ENCODE measurements at regions not wholly inside any gene's neighbourhood (a gene's known extent, or its start where the extent isn't known, plus 50 kb on each side); places are given as distances from the start of the nearest gene placed in this dataset.

- H3K36me3 ChIP-seq, result no peaks in the 10 kb centered on the region
- TF ChIP-seq CTCF (IDR thresholded peaks at IDR 0.05 in 4 of 5, conservative IDR thresholded peaks at IDR 0.05 in 1 of 5), result no peak
- TF ChIP-seq POLR2A (IDR thresholded peaks at IDR 0.05), result no peak
- in situ Hi-C loops (cut with MboI; ENCODE audit: low sequenced_read_pairs in 4 of 4), result loop anchor here in 1 of 4 donors (25.0 kb wide), 1 partner anchor 263 kb away; no protein-coding TSS in a partner anchor
- H3K4me3 ChIP-seq, result no peak overlapping the region
- H3K27me3 ChIP-seq, result no peaks in the 10 kb centered on the region
- no peak overlapping the region for H3K27ac ChIP-seq
- ATAC-seq (no peak), DNase-seq (no peak)
- peaks cover 4 to 5% of the 10 kb centered on the region in 2 donors for H3K4me1 ChIP-seq
- intact Hi-C loops (cut with DNase I; ENCODE audit: low total_unique reads), result no loop called here
- no peaks in the 10 kb centered on the region for H3K9me3 ChIP-seq
Observed at GRCh38 chr3:81874738-81875137, 113.3 kb upstream of the GBE1 start.

GRCh38 chr3:81872566-81872965, 111.1 kb upstream of the GBE1 start:
- no peaks in the 10 kb centered on the region for H3K27me3 ChIP-seq
- in situ Hi-C loops (cut with MboI; ENCODE audit: low sequenced_read_pairs in 4 of 4) (loop anchor here in 1 of 4 donors (25.0 kb wide), 1 partner anchor 265 kb away; no protein-coding TSS in a partner anchor), intact Hi-C loops (cut with DNase I; ENCODE audit: low total_unique reads) (no loop called here)
- H3K36me3 ChIP-seq, result no peaks in the 10 kb centered on the region
- no peak overlapping the region for H3K27ac ChIP-seq
- peaks cover 4 to 5% of the 10 kb centered on the region in 2 donors for H3K4me1 ChIP-seq
- H3K9me3 ChIP-seq, result no peaks in the 10 kb centered on the region
- H3K4me3 ChIP-seq, result no peak overlapping the region
- DNase-seq (no peak), ATAC-seq (no peak)
- no peak for TF ChIP-seq CTCF (IDR thresholded peaks at IDR 0.05 in 4 of 5, conservative IDR thresholded peaks at IDR 0.05 in 1 of 5)
- no peak for TF ChIP-seq POLR2A (IDR thresholded peaks at IDR 0.05)

- H3K27me3 ChIP-seq, result no peaks in the 10 kb centered on the region
- TF ChIP-seq CTCF (IDR thresholded peaks at IDR 0.05 in 4 of 5, conservative IDR thresholded peaks at IDR 0.05 in 1 of 5) (peak in 3 of 5 experiments; percentile 24 to 37 (median 25)), POLR2A (IDR thresholded peaks at IDR 0.05) (no peak)
- H3K27ac ChIP-seq, result no peak overlapping the region
- H3K4me1 ChIP-seq, result peaks cover 4 to 5% of the 10 kb centered on the region in 2 donors
- DNase-seq (no peak), ATAC-seq (no peak)
- H3K9me3 ChIP-seq, result no peaks in the 10 kb centered on the region
- intact Hi-C loops (cut with DNase I; ENCODE audit: low total_unique reads) (no loop called here), in situ Hi-C loops (cut with MboI; ENCODE audit: low sequenced_read_pairs in 4 of 4) (loop anchor here in 1 of 4 donors (25.0 kb wide), 1 partner anchor 266 kb away; no protein-coding TSS in a partner anchor)
- no peaks in the 10 kb centered on the region for H3K36me3 ChIP-seq
- H3K4me3 ChIP-seq, result no peak overlapping the region
Observed at GRCh38 chr3:81871358-81872155, 110.1 kb upstream of the GBE1 start.

DNA sequence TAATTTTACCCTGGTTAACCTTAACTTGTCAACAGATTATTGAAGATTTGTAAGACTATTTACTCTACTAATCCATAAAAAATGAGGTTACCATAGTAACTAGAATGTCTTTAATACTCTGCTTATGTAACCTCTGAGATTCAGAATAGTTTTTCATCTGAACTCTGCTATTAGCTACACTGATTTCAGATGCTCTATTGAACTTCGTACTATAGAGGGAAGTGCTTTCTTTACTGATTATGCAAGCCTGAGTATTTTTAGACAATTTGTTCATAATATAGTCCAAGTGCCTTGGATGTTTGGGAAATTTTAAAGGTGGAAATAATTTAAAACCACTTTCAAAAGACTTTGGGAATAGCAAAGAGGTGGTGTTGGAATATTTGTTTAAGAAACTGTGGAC, 107.9 kb upstream of the GBE1 start:
- no peak for ATAC-seq
- Histone ChIP-seq H3K4me3 (no peak overlapping the region), H3K27ac (no peak overlapping the region), H3K36me3 (no peaks in the 10 kb centered on the region), H3K4me1 (peaks cover 2% of the 10 kb centered on the region in 2 donors), H3K9me3 (no peaks in the 10 kb centered on the region), H3K27me3 (no peaks in the 10 kb centered on the region)
- intact Hi-C loops (cut with DNase I; ENCODE audit: low total_unique reads), result no loop called here
- no peak for TF ChIP-seq CTCF (IDR thresholded peaks at IDR 0.05 in 4 of 5, conservative IDR thresholded peaks at IDR 0.05 in 1 of 5)
- no peak for TF ChIP-seq POLR2A (IDR thresholded peaks at IDR 0.05)
- in situ Hi-C loops (cut with MboI; ENCODE audit: low sequenced_read_pairs in 4 of 4), result loop anchor here in 1 of 4 donors (25.0 kb wide), 1 partner anchor 268 kb away; no protein-coding TSS in a partner anchor
- no peak for DNase-seq
